NOMO-1 treated with dmso at 0.1 percent for 144 hours (cell line): ENCODE measurements at regions not wholly inside any gene's neighbourhood (a gene's known extent, or its start where the extent isn't known, plus 50 kb on each side); places are given as distances from the start of the nearest gene placed in this dataset.
"Not testable (repeated sequence)": the region's sequence is repeated elsewhere in the genome, so short reads cannot be mapped to it uniquely, and the experiment has no call there.

Experiments
- DNase-seq: peaks from one replicate; lab custom pipeline; 2025; ENCODE audit not compliant: unreplicated experiment; lab: John Stamatoyannopoulos, UW

DNA sequence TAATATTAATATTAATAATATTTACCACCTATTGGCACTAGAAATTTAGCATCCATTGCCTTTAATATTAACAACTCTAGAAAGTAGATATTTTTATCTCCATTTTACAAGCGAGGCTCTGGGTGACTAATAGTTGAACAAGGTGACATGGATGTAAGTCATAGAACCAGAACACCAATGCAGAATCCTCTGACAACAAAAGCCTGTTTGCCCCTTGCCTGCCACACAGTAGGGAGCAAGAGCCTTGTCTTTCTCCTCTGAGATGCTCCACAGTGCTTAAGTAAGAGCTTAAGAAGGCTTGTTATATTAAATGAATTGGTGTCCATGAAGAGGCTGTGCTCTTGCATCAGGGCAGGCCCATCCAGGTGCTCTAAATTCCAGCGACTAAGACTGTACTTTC lies 51.2 kb upstream of the LBX1 start:
- DNase-seq = no peak

- not testable (repeated sequence) for DNase-seq
These were observed 51.7 kb upstream of the LBX1 start for GRCh38 chr10:101280921-101281320.

DNA sequence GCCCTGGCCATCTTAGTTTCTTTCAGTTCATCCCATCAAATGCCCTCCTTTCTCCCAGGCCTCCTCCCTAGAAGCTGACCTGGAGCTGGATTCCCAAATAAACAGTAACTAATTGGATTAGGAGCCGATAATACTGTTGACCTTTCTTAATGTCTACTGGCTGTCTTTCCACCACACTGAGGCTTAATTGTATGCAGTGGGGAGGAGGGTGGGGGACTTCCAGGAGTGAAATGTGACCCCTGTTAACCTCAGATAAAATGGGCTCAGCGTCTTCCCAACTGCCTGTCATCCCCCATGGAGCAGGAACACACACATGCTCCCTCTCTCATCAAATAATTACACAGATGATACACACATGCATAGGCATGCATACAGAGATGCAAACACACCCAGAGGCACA lies 53.7 kb upstream of the LBX1 start:
- DNase-seq = no peak

DNA sequence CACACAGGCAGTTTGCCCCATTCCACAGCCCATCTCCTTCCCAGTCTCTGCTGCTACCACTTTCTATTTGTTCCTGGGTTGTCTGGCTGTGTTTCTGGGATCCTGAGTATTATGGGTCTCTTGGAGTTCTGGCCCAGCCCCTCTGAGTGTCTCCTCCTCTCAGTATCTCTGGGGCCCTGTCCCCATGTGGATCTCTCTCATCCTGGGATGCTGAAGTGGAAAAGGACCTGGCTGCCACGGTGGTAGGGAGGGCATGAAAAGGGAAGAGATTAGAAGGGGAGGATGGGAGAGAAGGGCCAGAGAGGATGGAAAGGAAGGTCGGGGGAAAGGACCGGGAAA lies 54.5 kb upstream of the LBX1 start:
- DNase-seq = no peak

DNA sequence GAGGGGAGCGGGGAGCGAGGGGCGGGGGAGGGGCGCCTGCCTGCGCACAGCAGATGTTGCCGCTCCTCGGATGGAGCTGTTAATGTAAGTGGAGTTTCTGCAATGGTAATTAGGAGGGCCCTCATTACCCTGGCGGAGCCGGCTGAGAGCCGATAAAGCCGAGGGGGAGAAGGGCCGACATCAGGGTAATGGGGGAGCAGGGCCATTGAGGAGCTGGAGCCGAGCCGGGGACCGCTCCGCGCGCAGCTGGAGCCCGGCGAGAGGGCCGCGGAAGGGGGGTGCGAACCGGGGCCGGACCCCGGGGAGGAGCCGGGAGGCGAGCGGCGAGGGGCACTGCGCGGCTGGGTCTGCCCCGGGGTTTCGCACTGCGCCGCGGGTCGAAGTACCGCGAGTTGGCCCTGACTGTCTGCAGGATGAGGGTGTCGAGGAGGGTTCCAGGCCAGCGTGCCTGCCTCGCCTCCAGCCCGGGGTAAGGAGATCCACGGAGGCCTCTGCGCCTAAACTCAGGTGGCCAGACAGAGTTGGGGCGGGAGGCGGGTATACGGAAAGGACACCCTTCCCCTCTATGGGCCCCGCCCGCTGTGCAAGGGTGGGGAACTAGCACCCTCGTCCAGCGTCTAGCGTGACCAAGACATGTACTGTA lies 55.0 kb upstream of the LBX1 start:
- no peak for DNase-seq

GRCh38 chr10:101284744-101285463 lies 55.6 kb upstream of the LBX1 start:
- no peak for DNase-seq

DNA sequence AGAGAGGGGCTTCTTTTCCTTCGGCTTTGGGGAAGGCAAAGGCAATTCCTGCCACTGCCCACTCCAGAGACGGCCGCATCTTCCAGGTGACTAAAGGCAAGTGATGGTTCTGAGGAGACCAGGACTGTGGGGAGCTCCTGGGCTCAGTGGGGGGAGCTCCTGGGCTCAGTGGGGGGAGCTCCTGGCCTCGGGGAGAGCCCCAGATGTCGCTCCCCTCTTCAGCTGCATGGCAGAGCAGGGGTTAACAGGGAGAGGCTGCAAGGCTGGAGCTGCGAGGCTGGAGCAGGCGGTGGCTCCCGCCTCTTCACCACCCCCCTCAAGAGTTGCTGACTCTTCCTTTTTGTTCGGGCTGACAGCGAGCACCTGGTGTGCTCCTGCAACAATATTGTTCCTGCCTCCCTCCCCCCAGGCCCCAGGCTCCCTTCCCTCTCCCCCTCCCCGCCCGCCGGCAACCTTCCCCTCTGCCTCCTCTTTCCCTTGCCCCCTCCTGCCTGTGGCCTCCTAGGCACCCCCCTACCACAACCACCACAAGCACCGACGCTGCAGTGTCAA lies 56.3 kb upstream of the LBX1 start:
- DNase-seq = no peak

- DNase-seq = no peak
These were observed 57.2 kb upstream of the LBX1 start for GRCh38 chr10:101286248-101287046.

GRCh38 chr10:101287183-101287996 lies 58.1 kb upstream of the LBX1 start:
- no peak for DNase-seq

- no peak for DNase-seq
These were observed 58.9 kb upstream of the LBX1 start for GRCh38 chr10:101287997-101288635.

DNA sequence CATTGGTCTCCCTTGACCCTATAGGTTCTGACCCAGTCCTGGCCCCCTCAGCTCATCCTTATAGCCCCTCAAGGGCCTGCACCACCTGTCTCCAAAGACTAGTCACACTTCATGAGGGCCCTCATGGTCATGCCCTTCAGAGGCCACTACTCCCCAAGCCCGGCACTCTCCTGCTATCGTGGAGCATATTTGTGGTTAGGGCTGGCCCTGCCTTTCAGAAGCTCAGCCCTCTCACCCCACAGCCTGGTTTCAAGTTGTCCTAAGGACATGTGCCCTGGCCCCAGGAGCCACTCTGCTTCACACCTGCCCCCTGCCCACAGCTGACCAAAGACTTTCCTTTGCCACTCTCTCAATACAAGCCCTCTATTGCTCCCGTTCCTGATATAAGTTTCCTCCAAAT lies 60.3 kb upstream of the LBX1 start:
- DNase-seq = no peak

DNA sequence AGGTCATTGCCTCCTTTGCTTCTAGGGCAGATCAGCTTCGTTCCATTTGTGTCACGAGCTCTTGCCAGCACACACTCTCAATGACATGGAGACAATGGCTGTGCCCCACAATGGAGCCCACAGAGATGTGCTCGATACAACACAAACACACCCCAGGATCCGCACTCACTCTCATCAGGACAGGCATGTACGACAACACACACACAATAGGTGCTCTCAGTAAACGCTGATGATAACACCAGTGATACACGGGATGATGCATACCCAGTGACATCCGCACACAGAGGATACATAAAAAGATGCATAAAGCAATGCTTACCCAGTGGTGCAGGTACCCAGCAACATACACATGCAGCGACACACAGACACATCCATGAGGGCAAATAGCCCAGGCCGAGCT lies 61.2 kb upstream of the LBX1 start:
- no peak for DNase-seq

DNA sequence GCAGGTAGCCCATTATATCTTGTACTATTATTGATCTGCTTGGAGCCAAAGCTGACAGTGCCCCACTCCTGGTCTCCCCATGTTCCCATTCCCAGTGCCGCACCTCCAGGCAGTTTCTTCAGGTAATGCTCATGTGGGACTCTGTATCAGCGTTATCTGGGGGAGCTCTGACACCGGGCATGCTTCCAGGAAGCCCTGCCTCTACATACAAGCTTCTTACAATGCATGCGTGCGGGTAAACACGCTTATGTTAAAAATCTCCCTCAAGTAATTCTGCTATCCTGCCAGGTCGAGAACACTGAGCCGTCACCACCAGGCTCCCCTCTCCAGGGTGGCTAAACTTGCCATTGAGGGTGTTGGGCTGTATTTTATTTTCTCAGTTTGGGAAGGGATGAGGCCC lies 61.6 kb upstream of the LBX1 start:
- no peak for DNase-seq

GRCh38 chr10:101291331-101292193 lies 62.3 kb upstream of the LBX1 start:
- peak; percentile 16 for DNase-seq

- no peak for DNase-seq
These were observed 61.6 kb upstream of the BTRC start for GRCh38 chr10:101292194-101293006.

GRCh38 chr10:101293007-101293723 lies 60.8 kb upstream of the BTRC start:
- no peak for DNase-seq

- DNase-seq = no peak
These were observed 59.9 kb upstream of the BTRC start for GRCh38 chr10:101294109-101294508.

DNA sequence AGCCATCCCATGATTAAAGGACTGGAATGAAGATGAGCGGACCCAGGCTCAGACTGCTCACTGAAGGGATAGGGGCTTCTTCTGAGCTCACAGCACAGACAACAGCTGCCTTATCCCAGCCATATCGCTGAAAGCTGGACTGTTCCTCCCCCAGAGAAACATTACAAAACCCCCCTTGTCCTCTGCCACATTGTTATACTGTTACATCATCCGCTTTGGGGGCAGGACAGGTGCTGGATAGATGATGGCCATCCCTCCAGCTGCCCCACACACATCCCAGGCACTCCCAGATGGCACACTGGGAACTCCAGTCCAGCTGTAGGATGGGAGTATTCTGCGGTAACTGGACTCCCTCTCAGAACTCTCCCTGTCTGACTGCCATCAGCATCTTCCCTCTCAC lies 58.7 kb upstream of the BTRC start:
- DNase-seq = no peak
